SK-N-MC (cell line): ENCODE measurements at regions not wholly inside any gene's neighbourhood (a gene's known extent, or its start where the extent isn't known, plus 50 kb on each side); places are given as distances from the start of the nearest gene placed in this dataset.

ENCODE experiments used
- DNase-seq: peaks from one replicate; pipeline ENCODE4 v3.0.0-alpha.2; 2011; ENCODE audit warnings: low read depth, low spot score
- H3K27ac ChIP-seq: fragments of 200-600 bp; sonication (generic); 2 replicates; pipeline ENCODE4 v1.5.1; 2016; ENCODE audit warnings: mixed run types
- H3K36me3 ChIP-seq: fragments of 200-600 bp; sonication (generic); 2 replicates; pipeline ENCODE4 v1.6.1; 2017; ENCODE audit warnings: antibody characterized with exemption, low read length, mixed read lengths; ENCODE audit not compliant: insufficient read depth
- H3K4me3 ChIP-seq: fragments of 200-600 bp; sonication (generic); 2 replicates; pipeline ENCODE4 v1.5.1; 2016
- H3K9ac ChIP-seq: fragments of 200-600 bp; sonication (generic); 2 replicates; pipeline ENCODE4 v1.8.0; 2017; ENCODE audit warnings: mixed run types, mixed read lengths; ENCODE audit not compliant: insufficient read length
- H3K9me3 ChIP-seq: fragments of 200-600 bp; sonication (generic); 2 replicates; pipeline ENCODE4 v1.6.1; 2017; ENCODE audit warnings: low read depth, mild to moderate bottlenecking, antibody characterized with exemption, low read length, moderate library complexity, mixed read lengths
- EZH2 ChIP-seq: fragments of 200-600 bp; sonication (generic); IDR thresholded peaks from one replicate; pipeline ENCODE4 v1.6.1; 2017; ENCODE audit warnings: antibody characterized with exemption
- FOXP2 ChIP-seq: optimal IDR thresholded peaks from 2 replicates; pipeline ENCODE3; 2011; ENCODE audit warnings: mild to moderate bottlenecking, moderate library complexity; ENCODE audit not compliant: insufficient read depth; ENCODE audit errors: extremely low read length, control extremely low read depth
- POLR2AphosphoS5 ChIP-seq: IDR thresholded peaks from 2 replicates; pipeline ENCODE4 v1.6.1; 2012; ENCODE audit warnings: mild to moderate bottlenecking, low read depth, low read length, borderline replicate concordance

- peak; percentile 52; the same call in 1 of the 2 replicates for TF ChIP-seq POLR2AphosphoS5
- TF ChIP-seq FOXP2: no peak
- TF ChIP-seq EZH2: no peak
- peak; percentile 94 for DNase-seq
- no peaks in the 10 kb centered on the region for H3K9me3 ChIP-seq
These were observed 258.5 kb upstream of the CD180 start for GRCh38 chr5:67454957-67455561.

GRCh38 chr5:67453111-67453905, 256.7 kb upstream of the CD180 start:
- no peak for TF ChIP-seq POLR2AphosphoS5
- no peak for TF ChIP-seq FOXP2
- no peak for TF ChIP-seq EZH2
- no peaks in the 10 kb centered on the region for H3K36me3 ChIP-seq
- no peak for DNase-seq
- no peak overlapping the region for H3K4me3 ChIP-seq
- peak overlapping the region; percentile 97 for H3K27ac ChIP-seq
- H3K9ac ChIP-seq: peak overlapping the region; percentile 21
- no peaks in the 10 kb centered on the region for H3K9me3 ChIP-seq

More at GRCh38 chr5:67454957-67455561, 258.5 kb upstream of the CD180 start:
- Histone ChIP-seq H3K27ac (peak overlapping the region; percentile 99), H3K36me3 (no peaks in the 10 kb centered on the region), H3K4me3 (peak overlapping the region; percentile 44), H3K9ac (peak overlapping the region; percentile 73)

- TF ChIP-seq FOXP2 (no peak), POLR2AphosphoS5 (no peak), EZH2 (no peak)
- no peak overlapping the region for H3K9ac ChIP-seq
- no peak for DNase-seq
These were observed 255.2 kb upstream of the CD180 start for GRCh38 chr5:67451640-67452279.

GRCh38 chr5:67447732-67448131, 251.1 kb upstream of the CD180 start:
- Histone ChIP-seq H3K9me3 (peaks cover 11% of the 10 kb centered on the region; the same call in 1 of the 2 replicates), H3K27ac (no peak overlapping the region), H3K36me3 (no peaks in the 10 kb centered on the region), H3K4me3 (no peak overlapping the region), H3K9ac (no peak overlapping the region)
- DNase-seq: no peak
- TF ChIP-seq EZH2 (no peak), POLR2AphosphoS5 (no peak), FOXP2 (no peak)

More at GRCh38 chr5:67451640-67452279, 255.2 kb upstream of the CD180 start:
- no peaks in the 10 kb centered on the region for H3K36me3 ChIP-seq
- no peaks in the 10 kb centered on the region; the same call in 1 of the 2 replicates for H3K9me3 ChIP-seq
- no peak overlapping the region for H3K4me3 ChIP-seq
- H3K27ac ChIP-seq: peak overlapping the region; percentile 55; the same call in 1 of the 2 replicates

- H3K27ac ChIP-seq: peak overlapping the region; percentile 78
- TF ChIP-seq FOXP2: peak; percentile 90
- TF ChIP-seq EZH2: no peak
- peak; percentile 74; the same call in 1 of the 2 replicates for TF ChIP-seq POLR2AphosphoS5
- H3K9ac ChIP-seq: no peak overlapping the region
- peak overlapping the region; percentile 55 for H3K4me3 ChIP-seq
- DNase-seq: peak; percentile 90
- 0 out of 2 replicates have a peak, but pooled peaks cover 4% of the 10 kb centered on the region for H3K36me3 ChIP-seq
- no peaks in the 10 kb centered on the region for H3K9me3 ChIP-seq
These were observed 241.6 kb upstream of the CD180 start for GRCh38 chr5:67437905-67438845.

- no peaks in the 10 kb centered on the region for H3K9me3 ChIP-seq
- no peak overlapping the region for H3K4me3 ChIP-seq
- TF ChIP-seq FOXP2 (no peak), POLR2AphosphoS5 (no peak), EZH2 (no peak)
- no peak overlapping the region for H3K9ac ChIP-seq
- no peak for DNase-seq
- no peak overlapping the region for H3K27ac ChIP-seq
- 0 out of 2 replicates have a peak, but pooled peaks cover 4% of the 10 kb centered on the region for H3K36me3 ChIP-seq
These were observed 238.4 kb upstream of the CD180 start for GRCh38 chr5:67435032-67435431.

GRCh38 chr5:67434466-67434865, 237.9 kb upstream of the CD180 start:
- H3K36me3 ChIP-seq: 0 out of 2 replicates have a peak, but pooled peaks cover 4% of the 10 kb centered on the region
- H3K9me3 ChIP-seq: no peaks in the 10 kb centered on the region
- TF ChIP-seq EZH2: no peak
- no peak for TF ChIP-seq POLR2AphosphoS5
- TF ChIP-seq FOXP2: no peak
- no peak overlapping the region for H3K9ac ChIP-seq
- DNase-seq: no peak
- no peak overlapping the region for H3K4me3 ChIP-seq
- no peak overlapping the region for H3K27ac ChIP-seq
